Suprapubic skin (tissue), 3 donors: ENCODE measurements at regions not wholly inside any gene's neighbourhood (a gene's known extent, or its start where the extent isn't known, plus 50 kb on each side); places are given as distances from the start of the nearest gene placed in this dataset.

Experiments used
- POLR2AphosphoS5 ChIP-seq, 3 donors: sonication (generic); formaldehyde crosslinking; IDR thresholded peaks; one replicate each; pipeline ENCODE4 v1.6.1; 2017; ENCODE audit warnings: antibody characterized with exemption in 3 of 3
- TF ChIP-seq, protein P1 (sequence below), 2 donors: fragments of 200-600 bp in 1 of 2; fragments of 450-650 bp in 1 of 2; sonication (generic) in 1 of 2; IDR thresholded peaks; one replicate each; pipeline ENCODE4 v1.5.1; 2016 to 2019; ENCODE audit warnings: antibody characterized with exemption in 2 of 2, mild to moderate bottlenecking in 1 of 2, moderate library complexity in 1 of 2

DNA sequence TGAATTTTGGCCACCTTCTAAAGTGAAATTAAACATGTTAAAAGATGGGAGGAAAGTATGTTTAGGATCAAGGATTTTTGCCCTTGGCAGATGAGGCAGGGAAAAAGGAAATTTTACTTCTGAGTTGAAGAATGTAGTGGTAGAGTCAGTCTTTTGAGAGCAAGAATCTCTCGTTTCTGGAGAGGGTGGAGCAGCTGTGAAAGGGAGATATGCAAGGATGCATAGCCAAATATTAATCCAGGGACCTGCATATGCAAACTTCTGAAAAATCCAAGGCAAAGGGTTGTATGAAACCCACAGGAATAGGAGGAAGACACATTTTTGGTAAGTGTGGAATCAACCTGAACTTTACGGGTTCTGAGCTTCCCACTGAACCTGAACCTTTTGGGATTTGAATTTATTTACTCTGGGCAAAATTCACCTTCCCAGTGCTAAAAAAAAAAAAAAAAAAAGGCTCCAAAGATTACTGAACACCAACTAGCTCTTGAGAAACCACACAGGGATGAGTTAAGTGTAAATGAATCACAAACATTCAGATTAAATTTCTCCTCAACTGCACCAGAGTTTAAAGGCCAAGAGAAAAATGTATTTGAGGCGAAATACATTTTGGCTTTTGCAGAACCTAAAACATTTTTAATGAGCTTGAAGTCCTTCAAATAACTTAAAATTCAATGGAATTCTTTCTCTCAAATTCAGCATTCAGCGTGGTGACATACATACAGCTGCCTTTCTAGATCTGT, 187.1 kb upstream of the CDKN3 start:
- TF ChIP-seq, protein P1, sequence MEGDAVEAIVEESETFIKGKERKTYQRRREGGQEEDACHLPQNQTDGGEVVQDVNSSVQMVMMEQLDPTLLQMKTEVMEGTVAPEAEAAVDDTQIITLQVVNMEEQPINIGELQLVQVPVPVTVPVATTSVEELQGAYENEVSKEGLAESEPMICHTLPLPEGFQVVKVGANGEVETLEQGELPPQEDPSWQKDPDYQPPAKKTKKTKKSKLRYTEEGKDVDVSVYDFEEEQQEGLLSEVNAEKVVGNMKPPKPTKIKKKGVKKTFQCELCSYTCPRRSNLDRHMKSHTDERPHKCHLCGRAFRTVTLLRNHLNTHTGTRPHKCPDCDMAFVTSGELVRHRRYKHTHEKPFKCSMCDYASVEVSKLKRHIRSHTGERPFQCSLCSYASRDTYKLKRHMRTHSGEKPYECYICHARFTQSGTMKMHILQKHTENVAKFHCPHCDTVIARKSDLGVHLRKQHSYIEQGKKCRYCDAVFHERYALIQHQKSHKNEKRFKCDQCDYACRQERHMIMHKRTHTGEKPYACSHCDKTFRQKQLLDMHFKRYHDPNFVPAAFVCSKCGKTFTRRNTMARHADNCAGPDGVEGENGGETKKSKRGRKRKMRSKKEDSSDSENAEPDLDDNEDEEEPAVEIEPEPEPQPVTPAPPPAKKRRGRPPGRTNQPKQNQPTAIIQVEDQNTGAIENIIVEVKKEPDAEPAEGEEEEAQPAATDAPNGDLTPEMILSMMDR (IDR thresholded peaks at IDR 0.05) = no peak
- no peak for TF ChIP-seq POLR2AphosphoS5 (IDR thresholded peaks at IDR 0.05)
